ENCODE measurements at regions not wholly inside any gene's neighbourhood (a gene's known extent, or its start where the extent isn't known, plus 50 kb on each side); places are given as distances from the start of the nearest gene placed in this dataset.

DNA sequence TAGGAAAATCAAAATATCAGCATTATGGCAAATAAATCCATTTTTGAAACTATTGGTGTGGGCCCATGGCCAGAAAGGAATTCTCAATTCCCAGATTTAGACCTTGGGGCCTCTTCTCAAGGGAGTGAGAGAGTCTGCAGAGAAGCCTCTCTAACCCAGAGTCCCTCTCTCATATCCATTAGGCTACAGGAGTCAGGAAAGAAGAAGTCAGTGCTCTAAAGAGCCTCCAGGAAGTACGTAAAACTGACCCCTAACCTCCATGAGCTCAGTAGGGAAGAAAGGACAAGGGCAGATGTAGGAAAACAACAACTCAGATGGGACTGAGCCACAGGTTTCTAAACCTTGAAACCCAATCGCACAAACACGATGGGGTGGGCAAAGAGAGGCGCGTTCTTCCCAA, 479.9 kb upstream of the TNP1 start:
- FAIRE-seq: no peak
- no peak for DNase-seq (ENCODE audit: insufficient read length, low spot score)
- TF ChIP-seq POLR2A (IDR thresholded peaks at IDR 0.05; ENCODE audit: low read depth, low read length) (no peak), TAF1 (IDR thresholded peaks at IDR 0.05; ENCODE audit: low read depth, low read length) (no peak), POLR2AphosphoS5 (IDR thresholded peaks at IDR 0.05; ENCODE audit: low read depth, low read length) (no peak), SPI1 (IDR thresholded peaks at IDR 0.05; ENCODE audit: low read depth, low read length) (no peak), PAX5 (IDR thresholded peaks at IDR 0.05; ENCODE audit: insufficient read depth, low read length, severe bottlenecking) (no peak), POU2F2 (IDR thresholded peaks at IDR 0.05; ENCODE audit: low read depth, low read length) (no peak)

GRCh38 chr2:217338306-217338916, 478.5 kb upstream of the TNP1 start:
- no peak for DNase-seq (ENCODE audit: insufficient read length, low spot score)
- no peak for TF ChIP-seq POU2F2 (IDR thresholded peaks at IDR 0.05; ENCODE audit: low read depth, low read length)
- no peak for TF ChIP-seq SPI1 (IDR thresholded peaks at IDR 0.05; ENCODE audit: low read depth, low read length)
- no peak for TF ChIP-seq POLR2AphosphoS5 (IDR thresholded peaks at IDR 0.05; ENCODE audit: low read depth, low read length)
- TF ChIP-seq PAX5 (IDR thresholded peaks at IDR 0.05; ENCODE audit: insufficient read depth, low read length, severe bottlenecking): no peak
- no peak for TF ChIP-seq POLR2A (IDR thresholded peaks at IDR 0.05; ENCODE audit: low read depth, low read length)
- TF ChIP-seq TAF1 (IDR thresholded peaks at IDR 0.05; ENCODE audit: low read depth, low read length): no peak
- FAIRE-seq: no peak

DNA sequence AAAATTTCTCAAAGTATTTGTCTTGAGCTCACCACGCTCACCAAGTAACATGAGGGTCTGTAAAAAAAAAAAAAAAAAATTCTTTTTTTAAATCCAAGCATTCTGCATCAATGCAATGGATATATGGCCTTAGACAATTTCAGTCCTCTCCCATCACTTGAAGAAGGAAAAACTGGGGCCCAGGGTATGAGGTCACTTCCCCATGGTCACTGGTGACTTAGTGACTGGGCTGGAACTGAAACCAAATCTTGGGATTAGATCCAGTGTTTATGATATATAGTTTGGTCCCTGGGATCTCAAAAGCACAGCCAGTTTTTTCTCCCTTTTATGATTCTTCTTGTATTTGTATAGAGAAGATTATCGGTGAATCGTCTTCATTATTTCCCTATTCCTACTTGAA, 477.9 kb upstream of the TNP1 start:
- DNase-seq (ENCODE audit: insufficient read length, low spot score): no peak
- TF ChIP-seq SPI1 (IDR thresholded peaks at IDR 0.05; ENCODE audit: low read depth, low read length) (no peak), TAF1 (IDR thresholded peaks at IDR 0.05; ENCODE audit: low read depth, low read length) (no peak), POU2F2 (IDR thresholded peaks at IDR 0.05; ENCODE audit: low read depth, low read length) (no peak), PAX5 (IDR thresholded peaks at IDR 0.05; ENCODE audit: insufficient read depth, low read length, severe bottlenecking) (no peak), POLR2A (IDR thresholded peaks at IDR 0.05; ENCODE audit: low read depth, low read length) (no peak), POLR2AphosphoS5 (IDR thresholded peaks at IDR 0.05; ENCODE audit: low read depth, low read length) (no peak)
- FAIRE-seq: no peak

GRCh38 chr2:217336694-217337093, 476.8 kb upstream of the TNP1 start:
- DNase-seq (ENCODE audit: insufficient read length, low spot score) (no peak), FAIRE-seq (no peak)
- TF ChIP-seq PAX5 (IDR thresholded peaks at IDR 0.05; ENCODE audit: insufficient read depth, low read length, severe bottlenecking) (no peak), POU2F2 (IDR thresholded peaks at IDR 0.05; ENCODE audit: low read depth, low read length) (no peak), SPI1 (IDR thresholded peaks at IDR 0.05; ENCODE audit: low read depth, low read length) (no peak), TAF1 (IDR thresholded peaks at IDR 0.05; ENCODE audit: low read depth, low read length) (no peak), POLR2A (IDR thresholded peaks at IDR 0.05; ENCODE audit: low read depth, low read length) (no peak), POLR2AphosphoS5 (IDR thresholded peaks at IDR 0.05; ENCODE audit: low read depth, low read length) (no peak)

- no peak for FAIRE-seq
- no peak for DNase-seq (ENCODE audit: insufficient read length, low spot score)
- TF ChIP-seq TAF1 (IDR thresholded peaks at IDR 0.05; ENCODE audit: low read depth, low read length) (no peak), POLR2A (IDR thresholded peaks at IDR 0.05; ENCODE audit: low read depth, low read length) (no peak), SPI1 (IDR thresholded peaks at IDR 0.05; ENCODE audit: low read depth, low read length) (no peak), PAX5 (IDR thresholded peaks at IDR 0.05; ENCODE audit: insufficient read depth, low read length, severe bottlenecking) (no peak), POU2F2 (IDR thresholded peaks at IDR 0.05; ENCODE audit: low read depth, low read length) (no peak), POLR2AphosphoS5 (IDR thresholded peaks at IDR 0.05; ENCODE audit: low read depth, low read length) (no peak)
These were observed 475.6 kb upstream of the TNP1 start for GRCh38 chr2:217335341-217335966.

DNA sequence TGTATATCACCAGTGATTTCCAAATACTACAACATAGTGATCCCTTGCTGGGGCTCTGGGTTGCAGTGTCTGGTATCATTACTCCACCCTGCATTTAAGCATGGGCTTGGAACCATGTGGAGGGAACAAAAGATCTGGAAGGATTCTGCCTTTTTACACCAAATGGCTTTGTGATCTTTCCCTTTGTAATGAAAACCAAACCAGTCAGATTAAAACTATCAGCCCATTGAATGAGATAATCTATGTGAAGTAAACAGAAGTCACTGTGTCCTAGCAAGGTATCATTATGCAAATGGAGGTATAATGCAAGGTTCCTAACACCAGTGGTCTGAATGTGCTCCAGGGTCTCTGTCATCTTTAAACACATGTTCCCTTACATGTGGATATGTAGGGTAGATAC, 474.7 kb upstream of the TNP1 start:
- DNase-seq (ENCODE audit: insufficient read length, low spot score) (no peak), FAIRE-seq (no peak)
- TF ChIP-seq TAF1 (IDR thresholded peaks at IDR 0.05; ENCODE audit: low read depth, low read length): no peak
- TF ChIP-seq POU2F2 (IDR thresholded peaks at IDR 0.05; ENCODE audit: low read depth, low read length): no peak
- TF ChIP-seq POLR2AphosphoS5 (IDR thresholded peaks at IDR 0.05; ENCODE audit: low read depth, low read length): no peak
- no peak for TF ChIP-seq PAX5 (IDR thresholded peaks at IDR 0.05; ENCODE audit: insufficient read depth, low read length, severe bottlenecking)
- no peak for TF ChIP-seq POLR2A (IDR thresholded peaks at IDR 0.05; ENCODE audit: low read depth, low read length)
- TF ChIP-seq SPI1 (IDR thresholded peaks at IDR 0.05; ENCODE audit: low read depth, low read length): no peak

DNA sequence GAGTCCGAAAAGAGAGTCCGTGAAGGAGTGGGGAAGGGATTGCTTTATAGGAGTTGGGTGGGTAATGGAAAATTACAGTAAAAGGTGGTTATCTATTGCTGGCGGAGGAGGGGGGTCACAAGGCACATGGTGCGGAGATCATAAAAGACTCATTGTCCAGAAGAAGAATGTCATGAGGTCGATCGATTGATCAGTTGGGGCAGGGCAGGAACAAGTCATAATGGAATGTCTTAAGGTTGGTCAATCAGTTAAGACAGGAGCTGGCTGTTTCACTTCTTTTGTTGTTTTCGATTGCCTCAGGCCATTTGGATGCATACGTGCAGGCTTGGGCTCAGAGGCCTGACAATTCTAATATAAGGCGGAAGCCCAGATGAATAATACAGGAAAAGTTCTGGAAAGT, 473.0 kb upstream of the TNP1 start:
- no peak for DNase-seq (ENCODE audit: insufficient read length, low spot score)
- FAIRE-seq: no peak
- TF ChIP-seq PAX5 (IDR thresholded peaks at IDR 0.05; ENCODE audit: insufficient read depth, low read length, severe bottlenecking) (no peak), POLR2A (IDR thresholded peaks at IDR 0.05; ENCODE audit: low read depth, low read length) (no peak), TAF1 (IDR thresholded peaks at IDR 0.05; ENCODE audit: low read depth, low read length) (no peak), SPI1 (IDR thresholded peaks at IDR 0.05; ENCODE audit: low read depth, low read length) (no peak), POU2F2 (IDR thresholded peaks at IDR 0.05; ENCODE audit: low read depth, low read length) (no peak), POLR2AphosphoS5 (IDR thresholded peaks at IDR 0.05; ENCODE audit: low read depth, low read length) (no peak)

DNA sequence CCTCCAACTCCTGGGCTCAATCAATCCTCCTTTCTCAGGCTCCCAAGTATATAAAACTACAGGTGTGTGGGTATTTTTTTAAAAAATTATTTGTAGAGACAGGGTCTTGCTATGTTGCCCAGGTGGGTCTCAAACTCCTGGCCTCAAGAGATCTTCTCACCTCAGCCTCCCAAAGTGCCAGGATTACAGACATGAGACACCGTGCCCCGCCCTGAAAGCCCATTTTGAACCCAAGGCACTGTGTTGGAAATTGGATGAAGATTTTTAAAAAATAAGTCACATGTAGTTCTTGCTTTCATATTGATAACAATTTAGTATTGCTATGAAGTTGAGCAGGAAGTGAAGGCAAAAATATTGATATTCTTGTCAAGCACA, 472.5 kb upstream of the TNP1 start:
- DNase-seq (ENCODE audit: insufficient read length, low spot score) (no peak), FAIRE-seq (no peak)
- TF ChIP-seq POU2F2 (IDR thresholded peaks at IDR 0.05; ENCODE audit: low read depth, low read length) (no peak), TAF1 (IDR thresholded peaks at IDR 0.05; ENCODE audit: low read depth, low read length) (no peak), POLR2A (IDR thresholded peaks at IDR 0.05; ENCODE audit: low read depth, low read length) (no peak), SPI1 (IDR thresholded peaks at IDR 0.05; ENCODE audit: low read depth, low read length) (no peak), POLR2AphosphoS5 (IDR thresholded peaks at IDR 0.05; ENCODE audit: low read depth, low read length) (no peak), PAX5 (IDR thresholded peaks at IDR 0.05; ENCODE audit: insufficient read depth, low read length, severe bottlenecking) (no peak)

DNA sequence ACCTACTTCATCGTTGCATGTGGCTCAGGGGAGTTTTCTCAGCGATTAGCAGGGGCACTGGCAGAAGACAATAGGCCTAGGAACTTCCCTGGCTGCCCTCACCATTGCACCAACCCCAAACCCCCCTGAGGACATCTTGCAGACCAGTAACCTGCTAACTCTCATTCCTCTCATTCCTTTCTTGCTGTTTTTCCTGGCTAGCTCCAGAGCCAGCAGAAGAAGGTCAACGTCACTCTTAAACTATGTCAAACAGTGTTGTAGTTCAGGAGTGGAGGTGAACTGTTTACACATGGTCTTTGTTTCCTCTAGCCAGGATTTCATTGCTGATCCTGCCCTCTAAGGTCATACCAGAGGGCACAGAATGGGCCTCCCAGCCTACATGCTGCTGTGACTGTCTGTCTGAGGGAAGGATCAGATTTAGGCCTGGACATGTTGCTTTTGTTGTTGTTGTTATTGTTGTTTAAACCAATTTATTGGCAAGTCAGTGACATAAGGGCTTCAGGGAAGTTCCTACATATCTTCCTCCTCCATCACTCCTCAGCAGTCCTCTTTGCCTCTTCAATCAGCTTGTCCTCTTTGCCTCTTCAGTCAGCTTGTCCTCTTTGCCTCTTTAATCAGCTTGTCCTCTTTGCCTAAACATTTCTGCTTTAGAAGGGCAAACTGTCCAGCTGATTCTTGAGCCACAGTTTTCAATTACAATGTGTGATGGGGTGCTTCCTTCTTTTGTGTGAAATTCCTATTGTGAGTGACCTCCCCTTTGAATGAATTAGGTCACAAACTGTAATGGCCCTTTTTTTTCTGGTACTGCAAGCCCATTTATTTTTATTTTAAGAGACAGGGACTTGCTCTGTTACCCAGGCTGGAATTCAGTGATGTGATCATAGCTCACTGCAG, 471.9 kb upstream of the TNP1 start:
- FAIRE-seq (no peak), DNase-seq (ENCODE audit: insufficient read length, low spot score) (no peak)
- TF ChIP-seq PAX5 (IDR thresholded peaks at IDR 0.05; ENCODE audit: insufficient read depth, low read length, severe bottlenecking) (no peak), POLR2AphosphoS5 (IDR thresholded peaks at IDR 0.05; ENCODE audit: low read depth, low read length) (no peak), POLR2A (IDR thresholded peaks at IDR 0.05; ENCODE audit: low read depth, low read length) (no peak), TAF1 (IDR thresholded peaks at IDR 0.05; ENCODE audit: low read depth, low read length) (no peak), POU2F2 (IDR thresholded peaks at IDR 0.05; ENCODE audit: low read depth, low read length) (no peak), SPI1 (IDR thresholded peaks at IDR 0.05; ENCODE audit: low read depth, low read length) (no peak)
